HEK293 (cell line): ENCODE measurements at regions not wholly inside any gene's neighbourhood (a gene's known extent, or its start where the extent isn't known, plus 50 kb on each side); places are given as distances from the start of the nearest gene placed in this dataset.

Experiments used
- MYNN ChIP-seq: fragments of 450-650 bp; formaldehyde crosslinking; IDR thresholded peaks from 2 replicates; pipeline ENCODE4 v1.5.1; 2016; ENCODE audit warnings: missing biosample characterization, missing genetic modification characterization, borderline replicate concordance
- SALL2 ChIP-seq: fragments of 450-650 bp; formaldehyde crosslinking; IDR thresholded peaks from 2 replicates; pipeline ENCODE4 v1.5.0; 2017; ENCODE audit warnings: missing biosample characterization, mild to moderate bottlenecking, missing genetic modification characterization, borderline replicate concordance
- YY1 ChIP-seq: fragments of 450-650 bp; formaldehyde crosslinking; IDR thresholded peaks from 2 replicates; pipeline ENCODE4 v1.5.1; 2018; ENCODE audit warnings: missing biosample characterization, missing genetic modification characterization
- ZNF274 ChIP-seq, 2 experiments: fragments of 200-500 bp in 1 of 2; fragments of 450-650 bp in 1 of 2; sonication (Bioruptor generic) in 1 of 2; formaldehyde crosslinking in 1 of 2; IDR thresholded peaks; 2 replicates each; pipeline versions ENCODE4 v1.5.1 to v1.6.1; 2014 to 2016; ENCODE audit warnings: borderline replicate concordance in 1 of 2, inconsistent platforms in 1 of 2, low read length in 1 of 2, missing biosample characterization in 1 of 2, missing genetic modification characterization in 1 of 2
- ZNF558 ChIP-seq: fragments of 450-650 bp; formaldehyde crosslinking; IDR thresholded peaks from 2 replicates; pipeline ENCODE4 v1.5.1; 2016; ENCODE audit warnings: missing biosample characterization, missing genetic modification characterization
- ZNF830 ChIP-seq: fragments of 450-650 bp; IDR thresholded peaks from 2 replicates; pipeline ENCODE4 v1.5.0; 2018; ENCODE audit warnings: missing biosample characterization, missing genetic modification characterization, low read depth, mild to moderate bottlenecking, moderate library complexity

DNA sequence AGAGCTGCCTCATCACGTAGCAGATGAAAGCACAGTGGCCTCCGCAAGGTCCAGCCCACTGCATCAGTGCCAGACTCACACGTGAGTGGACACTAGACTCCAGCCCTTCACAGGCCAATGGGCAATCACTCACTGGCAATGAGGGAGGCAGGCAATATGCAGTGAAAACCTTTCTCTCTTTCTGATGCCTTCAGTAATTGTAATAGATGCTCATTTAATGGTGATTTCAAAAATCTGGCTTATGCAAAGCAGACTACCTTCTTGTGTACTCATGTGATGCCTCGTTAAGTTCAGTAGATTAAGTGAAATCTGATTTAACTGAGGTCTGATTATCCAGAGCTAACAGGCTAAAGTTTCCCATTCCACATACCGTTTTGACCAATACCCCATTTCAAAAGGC, 546.9 kb downstream of the MIAT start:
- TF ChIP-seq ZNF274 (IDR thresholded peaks at IDR 0.05; ENCODE audit: low read length) (no peak), ZNF274 (tag by site-specific recombination; IDR thresholded peaks at IDR 0.05; ENCODE audit: borderline replicate concordance) (no peak), SALL2 (no peak), YY1 (tag by site-specific recombination) (no peak), MYNN (tag by site-specific recombination) (no peak), ZNF558 (no peak), ZNF830 (no peak)
